HCT116 (cell line): ENCODE measurements at regions not wholly inside any gene's neighbourhood (a gene's known extent, or its start where the extent isn't known, plus 50 kb on each side); places are given as distances from the start of the nearest gene placed in this dataset.
"Not testable (repeated sequence)": the region's sequence is repeated elsewhere in the genome, so short reads cannot be mapped to it uniquely, and the experiment has no call there.

Source experiments
- ATAC-seq: fragments of 200-7000 bp; cut with Tn5 transposase; 2 replicates; pipeline ENCODE4 v1.9.1; 2020; ENCODE audit warnings: mild to moderate bottlenecking, moderate library complexity
- BruUV-seq: library from RNA; stranded (reverse); fragments of 400-500 nt; replicated peaks from 2 replicates; lab custom pipeline; 2021; lab: Mats Ljungman, UMichigan
- CTCF ChIA-PET: fragments of 300-600 bp; sonication (Branson Sonifier 250); formaldehyde crosslinking; loops from one replicate; lab custom pipeline; 2021; ENCODE audit warnings: antibody characterized with exemption; lab: Charles Lee
- POLR2A ChIA-PET: fragments of 300-600, 350-600 bp; sonication (Branson Sonifier 250); formaldehyde crosslinking; loops from one replicate; lab custom pipeline; 2021; ENCODE audit warnings: antibody characterized with exemption; lab: Charles Lee
- RAD21 ChIA-PET, 2 experiments: fragments of 300-600 bp; sonication (Branson Sonifier 250); formaldehyde crosslinking; loops; one replicate each; lab custom pipeline; 2023; ENCODE audit warnings: low total read pairs in 2 of 2; ENCODE audit not compliant: uncharacterized antibody in 2 of 2, unreplicated experiment in 2 of 2, low non-redundant PET in 1 of 2; lab: Charles Lee
- DNase-seq: peaks from one replicate; pipeline ENCODE4 v3.0.0-alpha.2; 2010; ENCODE audit warnings: low read depth, low spot score
- H2AFZ ChIP-seq: fragments of 200-600 bp; shearing (Covaris generic), sonication (generic); 2 replicates; pipeline ENCODE4 v1.6.1; 2017; ENCODE audit warnings: low read depth, mixed run types, mixed read lengths, antibody characterized with exemption, low read length; ENCODE audit not compliant: poor library complexity, severe bottlenecking
- H3K27ac ChIP-seq: 2 replicates; pipeline ENCODE4 v1.5.1; 2012; ENCODE audit warnings: low read depth, low read length
- H3K27me3 ChIP-seq: fragments of 200-600 bp; sonication (generic); 2 replicates; pipeline ENCODE4 v1.6.1; 2016; ENCODE audit warnings: mixed run types, low read length, mixed read lengths; ENCODE audit not compliant: insufficient read depth
- H3K36me3 ChIP-seq, 2 experiments: fragments of 200-500 bp in 1 of 2; fragments of 200-600 bp in 1 of 2; sonication (Bioruptor generic) in 1 of 2; sonication (generic) in 1 of 2; 2 replicates each; pipeline versions ENCODE4 v1.5.1 to v1.6.1; 2014 to 2016; ENCODE audit warnings: low read length in 2 of 2, inconsistent platforms in 1 of 2, mixed read lengths in 1 of 2, mixed run types in 1 of 2; ENCODE audit not compliant: insufficient read depth in 2 of 2, control insufficient read depth in 1 of 2
- H3K4me1 ChIP-seq, 2 experiments: fragments of 200-600 bp in 1 of 2; sonication (generic) in 1 of 2; 2 replicates each; pipeline versions ENCODE4 v1.5.1 to v1.6.1; 2012 to 2017; ENCODE audit warnings: low read length in 2 of 2, inconsistent platforms in 1 of 2, mild to moderate bottlenecking in 1 of 2, mixed read lengths in 1 of 2, mixed run types in 1 of 2, moderate library complexity in 1 of 2; ENCODE audit not compliant: insufficient read depth in 2 of 2, control insufficient read depth in 1 of 2
- H3K4me2 ChIP-seq: fragments of 200-600 bp; sonication (generic); 2 replicates; pipeline ENCODE4 v1.6.1; 2017; ENCODE audit warnings: mixed run types, low read length, mixed read lengths
- H3K4me3 ChIP-seq, 2 experiments: fragments of 200-600 bp in 1 of 2; sonication (generic) in 1 of 2; replicated peaks in 1 of 2; 2 replicates each; pipeline ENCODE4 v1.5.1; 2011 to 2016; ENCODE audit warnings: low read length in 2 of 2, control low read depth in 1 of 2, low read depth in 1 of 2, mild to moderate bottlenecking in 1 of 2, mixed read lengths in 1 of 2, mixed run types in 1 of 2
- H3K79me2 ChIP-seq: fragments of 200-600 bp; sonication (generic); 2 replicates; pipeline ENCODE4 v1.6.1; 2017; ENCODE audit warnings: mild to moderate bottlenecking, mixed run types, low read length, moderate library complexity, mixed read lengths; ENCODE audit not compliant: insufficient read depth
- H3K9ac ChIP-seq: fragments of 200-600 bp; sonication (generic); 2 replicates; pipeline ENCODE4 v1.6.1; 2016; ENCODE audit warnings: low read length, mixed read lengths
- H3K9me2 ChIP-seq: fragments of 200-600 bp; sonication (generic), shearing (Covaris generic); 2 replicates; pipeline ENCODE4 v1.6.1; 2017; ENCODE audit warnings: mixed run types, mild to moderate bottlenecking, moderate library complexity; ENCODE audit not compliant: insufficient read depth
- H3K9me3 ChIP-seq, 2 experiments: fragments of 200-500 bp in 1 of 2; fragments of 200-600 bp in 1 of 2; sonication (Bioruptor generic) in 1 of 2; sonication (generic) in 1 of 2; 2 replicates each; pipeline ENCODE4 v1.6.1; 2014 to 2017; ENCODE audit warnings: low read length in 2 of 2, mixed read lengths in 2 of 2, inconsistent platforms in 1 of 2, low read depth in 1 of 2, mild to moderate bottlenecking in 1 of 2, mixed run types in 1 of 2, moderate library complexity in 1 of 2; ENCODE audit not compliant: control insufficient read depth in 1 of 2, insufficient read depth in 1 of 2
- H4K20me1 ChIP-seq: fragments of 200-600 bp; sonication (generic), shearing (Covaris generic); 2 replicates; pipeline ENCODE4 v1.6.1; 2017; ENCODE audit warnings: mixed run types, mild to moderate bottlenecking, moderate library complexity; ENCODE audit not compliant: insufficient read depth
- CTCF ChIP-seq, 3 experiments: fragments of 200-600 bp in 1 of 3; sonication (generic) in 1 of 3; IDR thresholded peaks in 2 of 3; conservative IDR thresholded peaks in 1 of 3; 2 replicates each; pipeline ENCODE4 v1.5.1; 2012 to 2017; ENCODE audit warnings: low read depth in 2 of 3, low read length in 2 of 3, antibody characterized with exemption in 1 of 3, borderline replicate concordance in 1 of 3, control low read depth in 1 of 3, mild to moderate bottlenecking in 1 of 3, mixed read lengths in 1 of 3, mixed run types in 1 of 3, moderate library complexity in 1 of 3; ENCODE audit not compliant: insufficient read depth in 1 of 3
- EGR1 ChIP-seq: IDR thresholded peaks from 2 replicates; pipeline ENCODE4 v1.6.1; 2012; ENCODE audit warnings: low read depth
- EZH2 ChIP-seq: fragments of 200-600 bp; sonication (generic); IDR thresholded peaks from 2 replicates; pipeline ENCODE4 v1.6.1; 2017; ENCODE audit warnings: antibody characterized with exemption, mixed run types
- EZH2phosphoT487 ChIP-seq: fragments of 200-600 bp; IDR thresholded peaks from 2 replicates; pipeline ENCODE4 v1.6.1; 2018; ENCODE audit warnings: antibody characterized with exemption, borderline replicate concordance
- MAX ChIP-seq: IDR thresholded peaks from 2 replicates; pipeline ENCODE4 v1.6.1; 2012
- POLR2A ChIP-seq: IDR thresholded peaks from 2 replicates; pipeline ENCODE4 v1.7.0; 2011; ENCODE audit warnings: borderline replicate concordance; ENCODE audit not compliant: insufficient read depth, insufficient read length; ENCODE audit errors: extremely low read depth
- POLR2AphosphoS5 ChIP-seq: IDR thresholded peaks from 2 replicates; pipeline ENCODE4 v1.6.1; 2011; ENCODE audit warnings: mild to moderate bottlenecking, low read depth, low read length, moderate library complexity
- REST ChIP-seq: IDR thresholded peaks from 2 replicates; pipeline ENCODE4 v1.6.1; 2012; ENCODE audit warnings: low read depth
- TCF7L2 ChIP-seq: IDR thresholded peaks from 2 replicates; pipeline ENCODE4 v1.7.0; 2011; ENCODE audit warnings: borderline replicate concordance, inconsistent platforms; ENCODE audit not compliant: insufficient read depth, insufficient read length; ENCODE audit errors: extremely low read depth
- ZBTB33 ChIP-seq: IDR thresholded peaks from 2 replicates; pipeline ENCODE4 v1.6.1; 2011; ENCODE audit warnings: mild to moderate bottlenecking, low read length, moderate library complexity; ENCODE audit not compliant: insufficient replicate concordance; ENCODE audit errors: extremely low read depth
- intact Hi-C: fragments of 100-400 bp; cut with micrococcal nuclease; formaldehyde crosslinking; loops from 2 replicates; pipeline ENCODE4 v1.10.0; 2022

- intact Hi-C loops, H3K27ac ChIP-seq, ATAC-seq, BruUV-seq, H3K4me3 ChIP-seq, POLR2A ChIA-PET, H3K9me3 ChIP-seq, H4K20me1 ChIP-seq, H3K4me1 ChIP-seq, H3K9ac ChIP-seq, H3K79me2 ChIP-seq, H3K27me3 ChIP-seq, H3K9me2 ChIP-seq, RAD21 ChIA-PET, H3K4me2 ChIP-seq, H2AFZ ChIP-seq, H3K36me3 ChIP-seq, DNase-seq, CTCF ChIA-PET: not testable (repeated sequence)
These were observed 141.1 kb downstream of the SLCO4C1 start for GRCh38 chr5:102154791-102155605.

- H3K79me2 ChIP-seq, result no peaks in the 10 kb centered on the region
- no peaks in the 10 kb centered on the region for H3K9me3 ChIP-seq
- ChIA-PET POLR2A (no interaction called here), RAD21 (no interaction called here), CTCF (interaction anchor here (1.4 kb wide), 1 partner anchor 212 kb away, joined by 3 read pairs; no protein-coding TSS in a partner anchor)
- intact Hi-C loops, result no loop called here
- BruUV-seq, result no TSS peak
- H3K4me1 ChIP-seq, result no peaks in the 10 kb centered on the region
- no peaks in the 10 kb centered on the region for H3K27me3 ChIP-seq
- H3K36me3 ChIP-seq, result no peaks in the 10 kb centered on the region
- H3K9ac ChIP-seq, result no peak overlapping the region
- H4K20me1 ChIP-seq, result no peaks in the 10 kb centered on the region
- H3K4me3 ChIP-seq, result no peak overlapping the region
- H3K9me2 ChIP-seq, result no peaks in the 10 kb centered on the region
- no peak for ATAC-seq
- no peak for DNase-seq
- H3K4me2 ChIP-seq, result no peak overlapping the region
- no peak overlapping the region for H3K27ac ChIP-seq
- no peak overlapping the region for H2AFZ ChIP-seq
- no peak for TF ChIP-seq TCF7L2
- TF ChIP-seq CTCF (IDR thresholded peaks at IDR 0.05 in 2 of 3, conservative IDR thresholded peaks at IDR 0.05 in 1 of 3; ENCODE audit: borderline replicate concordance in 1 of 3, insufficient read depth in 1 of 3, low read depth in 2 of 3, low read length in 2 of 3), result no peak
- TF ChIP-seq EGR1, result no peak
- no peak for TF ChIP-seq POLR2AphosphoS5
- no peak for TF ChIP-seq MAX
- TF ChIP-seq POLR2A, result no peak
- no peak for TF ChIP-seq REST
- TF ChIP-seq EZH2phosphoT487, result no peak
- TF ChIP-seq EZH2, result no peak
- TF ChIP-seq ZBTB33, result no peak
These were observed 141.8 kb downstream of the SLCO4C1 start for GRCh38 chr5:102154291-102154690.
